ENCODE measurements at regions not wholly inside any gene's neighbourhood (a gene's known extent, or its start where the extent isn't known, plus 50 kb on each side); places are given as distances from the start of the nearest gene placed in this dataset.

GRCh38 chr5:134462047-134462575 lies 50.4 kb upstream of the CDKN2AIPNL start:
- H3K4me3 ChIP-seq (IDR thresholded peaks at IDR 0.05; ENCODE audit: insufficient read depth, low read depth, low read length): no peak overlapping the region
- TF ChIP-seq CTCF (conservative IDR thresholded peaks at IDR 0.05; ENCODE audit: low read depth, low read length): no peak

More at GRCh38 chr5:134462047-134462575, 50.4 kb upstream of the CDKN2AIPNL start:
- H3K4me1 ChIP-seq (ENCODE audit: low read depth, poor library complexity, severe bottlenecking): peaks cover 31% of the 10 kb centered on the region
- H3K27ac ChIP-seq: no peak overlapping the region
- H3K36me3 ChIP-seq (ENCODE audit: insufficient read depth): no peaks in the 10 kb centered on the region
- H3K4me2 ChIP-seq: no peak overlapping the region
- no peaks in the 10 kb centered on the region for H3K79me2 ChIP-seq (ENCODE audit: insufficient read depth, low read depth)
- no peak overlapping the region for H3K9ac ChIP-seq
- H4K20me1 ChIP-seq (ENCODE audit: insufficient read depth): no peaks in the 10 kb centered on the region
- no peaks in the 10 kb centered on the region for H3K27me3 ChIP-seq (ENCODE audit: insufficient read depth, low read depth)
- H2AFZ ChIP-seq (ENCODE audit: low read depth): no peak overlapping the region

All from KMS-11 (cell line).